Parathyroid adenoma (tissue), 2 donors: ENCODE measurements at regions not wholly inside any gene's neighbourhood (a gene's known extent, or its start where the extent isn't known, plus 50 kb on each side); places are given as distances from the start of the nearest gene placed in this dataset.

ENCODE experiments used
- H2AFZ ChIP-seq: fragments of 300-600 bp; sonication (generic); one replicate; pipeline ENCODE4 v1.7.0; 2017; ENCODE audit warnings: antibody characterized with exemption, mild to moderate bottlenecking
- H3K27ac ChIP-seq: fragments of 300-600 bp; sonication (generic); one replicate; pipeline ENCODE4 v1.7.0; 2017
- H3K27me3 ChIP-seq: fragments of 300-600 bp; sonication (generic); one replicate; pipeline ENCODE4 v1.7.0; 2017; ENCODE audit warnings: low read length; ENCODE audit not compliant: control insufficient read depth, insufficient read depth
- H3K36me3 ChIP-seq: fragments of 300-600 bp; sonication (generic); one replicate; pipeline ENCODE4 v1.7.0; 2017; ENCODE audit warnings: low read length; ENCODE audit not compliant: control insufficient read depth, insufficient read depth
- H3K4me1 ChIP-seq: fragments of 300-600 bp; sonication (generic); one replicate; pipeline ENCODE4 v1.7.0; 2017; ENCODE audit warnings: control low read depth
- H3K4me2 ChIP-seq: fragments of 300-600 bp; sonication (generic); one replicate; pipeline ENCODE4 v1.7.0; 2017; ENCODE audit warnings: low read length
- H3K4me3 ChIP-seq: fragments of 300-600 bp; sonication (generic); one replicate; pipeline ENCODE4 v1.7.0; 2017; ENCODE audit warnings: low read depth, low read length
- H3K79me2 ChIP-seq: fragments of 300-600 bp; sonication (generic); one replicate; pipeline ENCODE4 v1.7.0; 2017; ENCODE audit warnings: control low read depth
- H3K9ac ChIP-seq: fragments of 300-600 bp; sonication (generic); one replicate; pipeline ENCODE4 v1.7.0; 2017; ENCODE audit warnings: mild to moderate bottlenecking
- H3K9me3 ChIP-seq: fragments of 300-600 bp; sonication (generic); one replicate; pipeline ENCODE4 v1.7.0; 2017; ENCODE audit warnings: low read length; ENCODE audit not compliant: control insufficient read depth
- TF ChIP-seq, protein P1 (sequence below): fragments of 300-600 bp; sonication (generic); IDR thresholded peaks from one replicate; pipeline ENCODE4 v1.7.0; 2017; ENCODE audit warnings: antibody characterized with exemption, mild to moderate bottlenecking
- donor health status: primary hyperparathyroidism.

DNA sequence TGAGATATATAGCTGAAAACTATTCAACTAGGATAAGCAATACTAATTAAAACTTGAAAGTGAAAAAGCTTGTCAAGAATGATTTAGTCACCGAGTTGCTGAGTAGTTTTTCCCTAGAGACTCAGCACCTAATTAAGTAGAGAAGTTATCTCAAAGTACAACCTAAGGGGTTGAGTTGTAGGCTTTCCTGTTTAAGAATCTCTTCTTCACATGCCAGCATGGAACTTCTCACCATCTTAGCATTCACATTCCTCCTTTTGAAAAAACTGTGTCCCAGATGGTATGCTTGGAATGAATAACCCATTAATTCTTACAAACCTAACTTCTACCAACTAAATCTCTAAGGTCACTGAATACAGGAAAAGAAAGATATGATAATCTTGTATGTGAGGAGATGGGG, 303.3 kb upstream of the ZC3H12C start:
- Histone ChIP-seq H3K27me3 (no peaks in the 10 kb centered on the region), H3K9ac (no peak overlapping the region), H3K79me2 (no peaks in the 10 kb centered on the region), H3K4me1 (no peaks in the 10 kb centered on the region), H3K36me3 (no peaks in the 10 kb centered on the region), H3K4me3 (no peak overlapping the region), H3K9me3 (no peaks in the 10 kb centered on the region), H2AFZ (no peak overlapping the region), H3K4me2 (no peak overlapping the region), H3K27ac (no peak overlapping the region)
- TF ChIP-seq, protein P1, sequence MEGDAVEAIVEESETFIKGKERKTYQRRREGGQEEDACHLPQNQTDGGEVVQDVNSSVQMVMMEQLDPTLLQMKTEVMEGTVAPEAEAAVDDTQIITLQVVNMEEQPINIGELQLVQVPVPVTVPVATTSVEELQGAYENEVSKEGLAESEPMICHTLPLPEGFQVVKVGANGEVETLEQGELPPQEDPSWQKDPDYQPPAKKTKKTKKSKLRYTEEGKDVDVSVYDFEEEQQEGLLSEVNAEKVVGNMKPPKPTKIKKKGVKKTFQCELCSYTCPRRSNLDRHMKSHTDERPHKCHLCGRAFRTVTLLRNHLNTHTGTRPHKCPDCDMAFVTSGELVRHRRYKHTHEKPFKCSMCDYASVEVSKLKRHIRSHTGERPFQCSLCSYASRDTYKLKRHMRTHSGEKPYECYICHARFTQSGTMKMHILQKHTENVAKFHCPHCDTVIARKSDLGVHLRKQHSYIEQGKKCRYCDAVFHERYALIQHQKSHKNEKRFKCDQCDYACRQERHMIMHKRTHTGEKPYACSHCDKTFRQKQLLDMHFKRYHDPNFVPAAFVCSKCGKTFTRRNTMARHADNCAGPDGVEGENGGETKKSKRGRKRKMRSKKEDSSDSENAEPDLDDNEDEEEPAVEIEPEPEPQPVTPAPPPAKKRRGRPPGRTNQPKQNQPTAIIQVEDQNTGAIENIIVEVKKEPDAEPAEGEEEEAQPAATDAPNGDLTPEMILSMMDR: no peak

DNA sequence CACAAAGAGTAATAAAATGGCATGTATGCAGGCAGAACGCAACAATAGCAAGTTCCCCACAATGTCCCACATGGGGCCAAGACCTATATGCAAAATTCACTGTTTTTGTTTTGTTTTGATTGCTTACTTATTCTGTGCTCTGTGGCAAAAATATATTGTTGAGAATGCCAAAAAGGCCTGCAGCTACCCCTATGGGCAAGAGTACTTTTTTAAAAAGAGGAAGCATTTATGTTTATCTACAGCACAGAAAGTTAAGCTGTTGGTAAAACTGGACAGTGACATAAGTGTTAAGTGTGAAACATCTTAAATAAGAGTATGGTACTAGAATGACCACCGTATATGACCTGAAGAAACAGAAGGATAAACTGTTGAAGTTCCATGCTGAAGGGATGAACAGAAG, 301.9 kb upstream of the ZC3H12C start:
- Histone ChIP-seq H3K27ac (no peak overlapping the region), H3K79me2 (no peaks in the 10 kb centered on the region), H3K36me3 (no peaks in the 10 kb centered on the region), H3K27me3 (no peaks in the 10 kb centered on the region), H2AFZ (no peak overlapping the region), H3K9ac (no peak overlapping the region), H3K4me1 (no peaks in the 10 kb centered on the region), H3K4me2 (no peak overlapping the region), H3K4me3 (no peak overlapping the region), H3K9me3 (no peaks in the 10 kb centered on the region)
- TF ChIP-seq, protein P1: no peak

GRCh38 chr11:109794501-109794900, 298.7 kb upstream of the ZC3H12C start:
- H3K36me3 ChIP-seq: no peaks in the 10 kb centered on the region
- no peak overlapping the region for H3K27ac ChIP-seq
- no peaks in the 10 kb centered on the region for H3K4me1 ChIP-seq
- H3K4me3 ChIP-seq: no peak overlapping the region
- TF ChIP-seq, protein P1: no peak
- H3K9ac ChIP-seq: no peak overlapping the region
- H3K27me3 ChIP-seq: no peaks in the 10 kb centered on the region
- H3K79me2 ChIP-seq: no peaks in the 10 kb centered on the region
- H3K4me2 ChIP-seq: no peak overlapping the region
- H3K9me3 ChIP-seq: no peaks in the 10 kb centered on the region
- H2AFZ ChIP-seq: no peak overlapping the region

- Histone ChIP-seq H3K9me3 (no peaks in the 10 kb centered on the region), H3K27ac (no peak overlapping the region), H3K9ac (no peak overlapping the region), H3K4me3 (no peak overlapping the region), H3K79me2 (no peaks in the 10 kb centered on the region), H3K36me3 (no peaks in the 10 kb centered on the region), H3K4me2 (no peak overlapping the region), H3K27me3 (no peaks in the 10 kb centered on the region), H3K4me1 (no peaks in the 10 kb centered on the region), H2AFZ (no peak overlapping the region)
- TF ChIP-seq, protein P1: no peak
Measured at GRCh38 chr11:109795234-109795633, 298.0 kb upstream of the ZC3H12C start.

DNA sequence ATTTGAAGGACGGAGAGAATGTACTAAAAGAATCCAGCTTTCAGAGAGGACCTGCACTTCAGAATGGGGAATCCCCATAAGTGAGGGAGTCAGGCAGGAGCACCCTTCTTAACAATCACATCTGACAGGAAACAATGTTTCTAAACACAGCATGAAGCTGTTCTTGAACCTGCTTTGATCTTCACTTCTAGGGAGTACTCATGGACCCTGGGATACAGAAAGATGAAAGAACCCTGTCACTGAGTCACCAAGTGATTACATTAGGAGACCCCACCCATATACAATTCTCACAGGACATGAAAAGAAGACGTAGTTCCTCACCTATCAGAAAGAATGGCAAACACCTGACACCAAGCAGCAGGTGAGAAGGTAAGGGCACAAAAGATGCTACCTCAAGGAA, 296.9 kb upstream of the ZC3H12C start:
- no peak overlapping the region for H2AFZ ChIP-seq
- no peaks in the 10 kb centered on the region for H3K27me3 ChIP-seq
- H3K79me2 ChIP-seq: no peaks in the 10 kb centered on the region
- TF ChIP-seq, protein P1: no peak
- no peak overlapping the region for H3K27ac ChIP-seq
- H3K36me3 ChIP-seq: no peaks in the 10 kb centered on the region
- H3K4me1 ChIP-seq: no peaks in the 10 kb centered on the region
- no peak overlapping the region for H3K9ac ChIP-seq
- no peaks in the 10 kb centered on the region for H3K9me3 ChIP-seq
- no peak overlapping the region for H3K4me2 ChIP-seq
- H3K4me3 ChIP-seq: no peak overlapping the region
